Common myeloid progenitor, CD34-positive (primary cell): ENCODE measurements at regions not wholly inside any gene's neighbourhood (a gene's known extent, or its start where the extent isn't known, plus 50 kb on each side); places are given as distances from the start of the nearest gene placed in this dataset.

Source experiments
- CTCF ChIA-PET: fragments of 350-600 bp; sonication (Branson Sonifier 250); formaldehyde crosslinking; loops from one replicate; lab custom pipeline; 2021; ENCODE audit warnings: antibody characterized with exemption; lab: Charles Lee
- POLR2A ChIA-PET: fragments of 350-600 bp; sonication (Branson Sonifier 250); formaldehyde crosslinking; loops from one replicate; lab custom pipeline; 2021; ENCODE audit warnings: antibody characterized with exemption; lab: Charles Lee
- DNase-seq, 3 donors: peaks; one replicate each; pipeline versions ENCODE4 v3.0.0 to v3.0.0-alpha.2; 2013
- H3K27ac ChIP-seq, 2 experiments: 1 replicate in 1 of 2; 2 replicates in 1 of 2; pipeline ENCODE4 v1.7.0; 2013; ENCODE audit warnings: inconsistent platforms in 2 of 2, low read length in 2 of 2, mild to moderate bottlenecking in 2 of 2, low read depth in 1 of 2, moderate library complexity in 1 of 2; ENCODE audit not compliant: severe bottlenecking in 2 of 2, insufficient read depth in 1 of 2, poor library complexity in 1 of 2
- H3K27me3 ChIP-seq, 5 experiments: replicated peaks in 2 of 5; 1 replicate in 3 of 5; 2 replicates in 2 of 5; pipeline versions ENCODE4 v1.6.1 to v1.7.0; 2013; ENCODE audit warnings: low read length in 4 of 5, mild to moderate bottlenecking in 2 of 5, moderate library complexity in 2 of 5, inconsistent platforms in 1 of 5; ENCODE audit not compliant: insufficient read depth in 5 of 5, control insufficient read depth in 4 of 5
- H3K36me3 ChIP-seq, 4 experiments: 1 replicate in 2 of 4; 2 replicates in 2 of 4; pipeline versions ENCODE4 v1.6.1 to v1.7.0; 2013; ENCODE audit warnings: low read length in 3 of 4, control low read depth in 1 of 4, mild to moderate bottlenecking in 1 of 4; ENCODE audit not compliant: control insufficient read depth in 4 of 4, insufficient read depth in 4 of 4
- H3K4me1 ChIP-seq, 4 experiments: 1 replicate in 3 of 4; 2 replicates in 1 of 4; pipeline versions ENCODE4 v1.6.1 to v1.7.1; 2013; ENCODE audit warnings: low read length in 3 of 4, mild to moderate bottlenecking in 3 of 4, control low read depth in 1 of 4, inconsistent platforms in 1 of 4, moderate library complexity in 1 of 4; ENCODE audit not compliant: control insufficient read depth in 4 of 4, insufficient read depth in 4 of 4; ENCODE audit errors: control extremely low read depth in 1 of 4
- H3K4me3 ChIP-seq, 7 experiments: 1 replicate in 4 of 7; 2 replicates in 3 of 7; pipeline versions ENCODE4 v1.5.1 to v1.7.0; 2013; ENCODE audit warnings: mild to moderate bottlenecking in 7 of 7, low read length in 6 of 7, moderate library complexity in 6 of 7, inconsistent platforms in 2 of 7, low read depth in 2 of 7, control low read depth in 1 of 7; ENCODE audit not compliant: insufficient read depth in 4 of 7, control insufficient read depth in 1 of 7; ENCODE audit errors: extremely low read depth in 1 of 7
- H3K9me3 ChIP-seq, 5 experiments: 1 replicate in 4 of 5; 2 replicates in 1 of 5; pipeline versions ENCODE4 v1.6.1 to v1.7.1; 2013; ENCODE audit warnings: low read length in 4 of 5, mild to moderate bottlenecking in 2 of 5, inconsistent platforms in 1 of 5, low read depth in 1 of 5, moderate library complexity in 1 of 5; ENCODE audit not compliant: control insufficient read depth in 4 of 5, insufficient read depth in 2 of 5; ENCODE audit errors: control extremely low read depth in 1 of 5
- WGBS: methylation state at CpG from one replicate; pipeline ENCODE4 v1.1.5; 2013; ENCODE audit not compliant: insufficient coverage; 5-methylcytosine and 5-hydroxymethylcytosine counted together

- ChIA-PET POLR2A (no interaction called here), CTCF (interaction anchor here (1.2 kb wide), 1 partner anchor 27 kb away, joined by 3 read pairs; no protein-coding TSS in a partner anchor)
- Histone ChIP-seq H3K4me1 (no peaks in the 10 kb centered on the region), H3K27ac (no peak overlapping the region), H3K36me3 (no peaks in the 10 kb centered on the region), H3K4me3 (no peak overlapping the region), H3K27me3 (no peaks in the 10 kb centered on the region), H3K9me3 (no peaks in the 10 kb centered on the region)
- DNase-seq, result no peak
- no CpG with 5 or more reads among the region's 2 CpGs for WGBS
Measured at GRCh38 chr13:76636829-76637228, 249.4 kb downstream of the KCTD12 start.

- no peaks in the 10 kb centered on the region for H3K4me1 ChIP-seq
- no peaks in the 10 kb centered on the region for H3K9me3 ChIP-seq
- WGBS, result 87% methylated on average over 6 of the region's 7 CpGs
- no peaks in the 10 kb centered on the region for H3K36me3 ChIP-seq
- no peak overlapping the region for H3K27ac ChIP-seq
- DNase-seq, result no peak
- ChIA-PET CTCF (no interaction called here), POLR2A (no interaction called here)
- no peak overlapping the region for H3K4me3 ChIP-seq
- H3K27me3 ChIP-seq, result no peaks in the 10 kb centered on the region
Measured at GRCh38 chr13:76635232-76636230, 250.7 kb downstream of the KCTD12 start.

DNA sequence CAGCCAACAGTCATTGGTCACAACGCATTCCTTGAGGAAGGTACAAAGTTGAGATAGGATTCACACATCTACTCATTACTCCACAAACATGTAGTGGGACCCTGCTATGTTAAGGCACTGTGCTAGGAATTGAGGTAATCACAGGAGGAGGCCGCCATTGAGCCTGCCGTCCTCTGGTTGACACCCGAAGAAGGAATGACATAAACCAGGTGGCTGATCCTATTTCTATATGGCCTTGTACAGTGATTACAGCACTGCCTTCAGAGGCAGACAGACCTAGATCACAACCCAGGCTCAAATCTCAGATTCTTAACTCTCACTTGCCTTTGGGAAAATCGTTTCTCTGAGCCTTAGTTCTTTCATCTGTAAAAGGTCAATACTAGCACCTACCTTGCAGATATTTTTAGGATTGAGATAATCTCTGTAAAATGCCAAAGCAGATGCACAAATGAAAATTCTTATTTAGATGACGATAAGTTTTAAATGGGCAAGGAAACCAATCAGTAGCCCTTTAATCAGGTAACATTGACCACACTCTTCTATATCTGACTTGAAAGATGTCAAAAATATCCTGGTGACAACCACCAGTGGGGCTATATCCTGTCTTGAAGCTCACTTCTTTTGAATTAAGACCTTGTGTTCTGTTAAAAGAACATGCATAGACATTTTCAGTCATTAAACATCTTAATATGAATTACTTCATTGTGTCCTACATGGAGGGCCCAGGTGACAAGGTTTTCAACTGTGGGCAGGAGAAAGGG, 251.6 kb downstream of the KCTD12 start:
- H3K36me3 ChIP-seq, result no peaks in the 10 kb centered on the region
- no peaks in the 10 kb centered on the region for H3K9me3 ChIP-seq
- no peaks in the 10 kb centered on the region for H3K27me3 ChIP-seq
- no peak overlapping the region for H3K27ac ChIP-seq
- H3K4me1 ChIP-seq, result no peaks in the 10 kb centered on the region
- CTCF ChIA-PET, result no interaction called here
- no peak overlapping the region for H3K4me3 ChIP-seq
- WGBS, result 92% methylated on average over 5 of the region's 6 CpGs
- POLR2A ChIA-PET, result no interaction called here
- no peak for DNase-seq

DNA sequence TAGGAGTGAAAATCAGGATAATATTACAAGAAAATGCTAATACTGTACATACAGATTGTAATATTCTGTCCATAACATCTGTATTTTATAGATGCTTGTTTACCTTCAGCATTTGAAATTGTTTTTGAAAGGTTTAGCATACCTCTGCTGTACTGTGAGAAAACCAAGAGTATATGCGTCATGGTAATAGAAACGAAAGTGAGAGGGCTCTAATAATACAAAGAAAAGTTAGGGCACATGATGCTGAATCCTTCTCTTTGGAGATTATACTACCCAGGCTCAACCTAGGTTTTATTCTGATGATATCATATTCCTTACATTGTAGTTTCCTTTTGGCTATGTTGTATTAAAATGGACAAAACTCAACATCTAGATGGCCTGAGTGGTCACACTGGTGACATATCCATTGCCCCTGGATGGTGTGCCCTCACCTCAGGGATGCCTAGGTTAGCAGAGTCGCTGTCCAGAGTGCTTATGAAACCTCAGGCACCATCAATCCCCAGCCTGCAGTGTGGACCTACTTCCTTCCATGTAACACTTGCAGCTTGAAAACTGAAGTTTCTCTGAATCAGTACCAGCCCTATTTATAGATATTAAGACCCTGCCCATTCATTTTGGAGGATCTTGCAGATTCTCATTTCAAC, 253.7 kb downstream of the KCTD12 start:
- H3K4me3 ChIP-seq, result no peak overlapping the region
- no peak overlapping the region for H3K27ac ChIP-seq
- ChIA-PET CTCF (no interaction called here), POLR2A (no interaction called here)
- H3K4me1 ChIP-seq, result no peaks in the 10 kb centered on the region
- no peaks in the 10 kb centered on the region for H3K27me3 ChIP-seq
- H3K9me3 ChIP-seq, result peaks cover 0 to 3% (median 0%) of the 10 kb centered on the region in 5 experiments
- WGBS, result 69% methylated on average over 2 of the region's 3 CpGs
- H3K36me3 ChIP-seq, result no peaks in the 10 kb centered on the region
- DNase-seq, result peak in 2 of 3 donors; percentile 10 to 12

DNA sequence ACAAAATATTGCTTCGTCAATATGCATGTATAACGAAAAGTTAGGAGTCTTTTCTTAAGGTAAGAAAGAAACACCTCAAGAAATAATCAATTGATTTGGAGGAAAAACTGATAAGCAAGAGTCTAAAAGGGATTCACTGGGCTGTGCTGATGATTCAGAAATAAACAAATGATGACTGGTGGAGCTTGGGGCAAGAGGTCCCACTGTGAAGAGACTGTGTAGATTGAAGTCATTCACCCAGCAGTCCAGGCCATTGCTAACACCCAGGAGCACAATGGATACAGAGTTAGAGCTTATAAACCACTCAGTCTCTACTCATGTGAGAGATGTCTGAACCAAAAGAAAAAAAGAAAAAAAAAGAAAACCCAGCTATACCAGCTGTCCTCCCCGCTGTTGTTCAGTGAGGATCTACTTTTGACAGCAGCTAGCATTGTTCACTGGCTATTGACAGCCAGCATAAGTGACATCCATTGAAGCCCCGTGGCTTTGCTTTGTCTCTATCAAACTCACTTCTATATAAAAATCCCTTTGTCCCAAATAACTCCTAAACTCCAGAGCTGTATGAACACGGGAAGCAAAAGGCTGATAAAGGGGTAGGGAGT, 255.5 kb downstream of the KCTD12 start:
- POLR2A ChIA-PET, result no interaction called here
- CTCF ChIA-PET, result interaction anchor here (0.6 to 1.4 kb wide), 2 partner anchors 12 to 484 kb away, joined by 3 to 4 read pairs; no protein-coding TSS in a partner anchor
- 100% methylated on average over 1 of the region's 5 CpGs for WGBS

DNA sequence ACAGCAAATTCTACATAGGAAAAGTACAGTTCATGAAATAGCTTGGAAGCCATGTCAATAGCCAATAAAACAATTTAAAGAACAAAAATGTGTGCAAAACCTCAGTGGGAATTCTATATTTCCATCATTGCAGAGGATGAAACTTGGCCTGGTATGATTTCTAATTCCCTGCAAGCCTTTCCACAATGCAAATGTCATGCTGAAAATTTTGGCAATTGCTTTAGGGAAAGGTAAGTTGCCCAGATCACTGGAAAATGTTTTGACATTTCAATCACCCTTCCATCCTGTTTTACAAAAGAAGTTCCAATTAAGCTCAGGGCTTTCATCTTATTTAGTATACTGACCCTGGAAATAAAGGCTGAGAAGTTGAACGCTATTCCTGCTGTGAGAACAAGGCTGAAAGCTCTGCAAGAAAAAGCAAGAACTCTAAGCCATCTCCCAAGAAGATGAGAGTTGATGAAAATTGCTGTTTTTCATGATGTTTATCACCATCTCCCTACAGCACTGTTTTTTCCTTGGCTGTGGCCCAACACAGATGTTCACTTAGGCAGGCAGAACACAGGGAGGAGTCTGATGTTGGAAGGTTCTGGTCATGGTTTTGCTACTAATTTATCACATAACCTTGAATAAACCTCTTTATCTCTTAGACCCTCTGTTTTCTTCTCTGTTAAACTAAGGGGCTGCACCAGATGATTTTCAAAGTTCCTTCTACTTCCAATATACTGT, 263.7 kb downstream of the KCTD12 start:
- Histone ChIP-seq H3K27ac (no peak overlapping the region), H3K9me3 (peaks cover 0 to 5% (median 0%) of the 10 kb centered on the region in 5 experiments), H3K27me3 (peaks cover 0 to 2% (median 0%) of the 10 kb centered on the region in 5 experiments), H3K4me1 (no peaks in the 10 kb centered on the region), H3K36me3 (no peaks in the 10 kb centered on the region), H3K4me3 (no peak overlapping the region)
- DNase-seq, result no peak
- ChIA-PET CTCF (interaction anchor here (1.0 kb wide), 1 partner anchor 149 kb away, joined by 3 read pairs; no protein-coding TSS in a partner anchor), POLR2A (no interaction called here)
- no CpG with 5 or more reads among the region's 1 CpG for WGBS

More for the DNA sequence above, 255.5 kb downstream of the KCTD12 start:
- no peak for DNase-seq
- Histone ChIP-seq H3K9me3 (peaks cover 0 to 8% (median 0%) of the 10 kb centered on the region in 5 experiments), H3K4me3 (no peak overlapping the region), H3K27ac (no peak overlapping the region), H3K4me1 (no peaks in the 10 kb centered on the region), H3K36me3 (no peaks in the 10 kb centered on the region), H3K27me3 (no peaks in the 10 kb centered on the region)
